Progenitor cell of endocrine pancreas (in vitro differentiated cells): ENCODE measurements at regions not wholly inside any gene's neighbourhood (a gene's known extent, or its start where the extent isn't known, plus 50 kb on each side); places are given as distances from the start of the nearest gene placed in this dataset.
"Not testable (repeated sequence)": the region's sequence is repeated elsewhere in the genome, so short reads cannot be mapped to it uniquely, and the experiment has no call there.

Experiments used
- DNase-seq: peaks from one replicate; pipeline ENCODE4 v3.0.0; 2021; ENCODE audit warnings: low spot score; ENCODE audit not compliant: unreplicated experiment
- H3K27ac Mint-ChIP-seq: 2 replicates; pipeline ENCODE4 v1.8.0; 2021; ENCODE audit warnings: mild to moderate bottlenecking, moderate library complexity, mixed read lengths
- H3K27me3 Mint-ChIP-seq: 2 replicates; pipeline ENCODE4 v1.8.0; 2021; ENCODE audit warnings: mixed read lengths
- H3K36me3 Mint-ChIP-seq: 2 replicates; pipeline ENCODE4 v1.8.0; 2022; ENCODE audit warnings: mixed read lengths; ENCODE audit not compliant: insufficient read depth
- H3K4me1 Mint-ChIP-seq: 2 replicates; pipeline ENCODE4 v1.8.0; 2021; ENCODE audit warnings: low read depth, mixed read lengths
- H3K4me3 Mint-ChIP-seq: 2 replicates; pipeline ENCODE4 v1.8.0; 2021; ENCODE audit warnings: low read depth, mild to moderate bottlenecking, moderate library complexity, mixed read lengths
- H3K9me3 Mint-ChIP-seq: 2 replicates; pipeline ENCODE4 v1.8.0; 2021; ENCODE audit warnings: low read depth, mixed read lengths
- TF ChIP-seq, protein P1 (sequence below): fragments of 200-600 bp; sonication (generic); IDR thresholded peaks from one replicate; pipeline ENCODE4 v1.5.0; 2021; ENCODE audit warnings: antibody characterized with exemption, mild to moderate bottlenecking; ENCODE audit not compliant: unreplicated experiment

DNA sequence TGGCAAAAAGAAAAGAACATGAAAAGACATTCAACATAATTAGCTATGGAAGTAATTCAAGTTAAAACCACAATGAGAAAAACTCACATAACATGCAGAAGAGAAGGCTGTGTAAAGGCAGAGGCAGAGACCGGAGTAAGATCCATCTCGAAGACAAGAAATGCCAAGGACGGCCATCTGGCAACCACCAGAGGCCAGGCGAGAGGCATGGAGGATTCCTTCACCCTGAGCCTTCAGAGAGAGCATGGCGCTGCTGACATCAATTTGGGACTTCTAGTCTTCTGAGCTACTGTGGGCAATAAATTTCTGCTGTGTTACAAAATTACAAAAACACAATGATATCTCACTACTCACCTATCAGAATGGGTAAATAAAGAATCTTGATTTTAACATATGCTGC is 381.0 kb downstream of the TSHZ3 start:
- DNase-seq, result no peak
- Mint-ChIP-seq H3K4me3 (no peak overlapping the region), H3K36me3 (no peaks in the 10 kb centered on the region), H3K9me3 (peaks cover 3% of the 10 kb centered on the region), H3K4me1 (no peaks in the 10 kb centered on the region), H3K27ac (no peak overlapping the region), H3K27me3 (peaks cover 6% of the 10 kb centered on the region)
- TF ChIP-seq, protein P1, sequence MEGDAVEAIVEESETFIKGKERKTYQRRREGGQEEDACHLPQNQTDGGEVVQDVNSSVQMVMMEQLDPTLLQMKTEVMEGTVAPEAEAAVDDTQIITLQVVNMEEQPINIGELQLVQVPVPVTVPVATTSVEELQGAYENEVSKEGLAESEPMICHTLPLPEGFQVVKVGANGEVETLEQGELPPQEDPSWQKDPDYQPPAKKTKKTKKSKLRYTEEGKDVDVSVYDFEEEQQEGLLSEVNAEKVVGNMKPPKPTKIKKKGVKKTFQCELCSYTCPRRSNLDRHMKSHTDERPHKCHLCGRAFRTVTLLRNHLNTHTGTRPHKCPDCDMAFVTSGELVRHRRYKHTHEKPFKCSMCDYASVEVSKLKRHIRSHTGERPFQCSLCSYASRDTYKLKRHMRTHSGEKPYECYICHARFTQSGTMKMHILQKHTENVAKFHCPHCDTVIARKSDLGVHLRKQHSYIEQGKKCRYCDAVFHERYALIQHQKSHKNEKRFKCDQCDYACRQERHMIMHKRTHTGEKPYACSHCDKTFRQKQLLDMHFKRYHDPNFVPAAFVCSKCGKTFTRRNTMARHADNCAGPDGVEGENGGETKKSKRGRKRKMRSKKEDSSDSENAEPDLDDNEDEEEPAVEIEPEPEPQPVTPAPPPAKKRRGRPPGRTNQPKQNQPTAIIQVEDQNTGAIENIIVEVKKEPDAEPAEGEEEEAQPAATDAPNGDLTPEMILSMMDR, result no peak

DNA sequence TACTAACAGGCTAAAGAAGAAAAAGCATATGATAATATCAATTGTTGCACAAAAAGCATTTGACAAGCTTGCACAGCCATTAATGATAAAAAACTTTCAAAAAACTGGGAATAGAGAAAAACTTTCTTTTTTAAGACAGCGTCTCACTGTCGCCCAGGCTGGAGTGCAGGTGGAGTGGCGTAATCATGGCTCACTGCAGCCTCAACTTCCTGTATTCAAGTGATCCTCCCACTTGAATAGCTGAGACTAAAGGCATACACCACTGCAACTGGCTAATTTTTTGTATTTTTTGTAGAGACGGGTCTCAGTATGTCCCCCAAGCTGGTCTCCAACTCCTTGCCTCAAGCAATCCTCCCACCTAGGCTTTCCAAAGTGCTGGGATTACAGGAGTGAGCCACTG is 382.8 kb downstream of the TSHZ3 start:
- Mint-ChIP-seq H3K4me3 (no peak overlapping the region), H3K27ac (no peak overlapping the region), H3K27me3 (peaks cover 11% of the 10 kb centered on the region), H3K36me3 (no peaks in the 10 kb centered on the region), H3K4me1 (no peaks in the 10 kb centered on the region), H3K9me3 (peaks cover 6% of the 10 kb centered on the region)
- no peak for DNase-seq
- TF ChIP-seq, protein P1, result no peak

DNA sequence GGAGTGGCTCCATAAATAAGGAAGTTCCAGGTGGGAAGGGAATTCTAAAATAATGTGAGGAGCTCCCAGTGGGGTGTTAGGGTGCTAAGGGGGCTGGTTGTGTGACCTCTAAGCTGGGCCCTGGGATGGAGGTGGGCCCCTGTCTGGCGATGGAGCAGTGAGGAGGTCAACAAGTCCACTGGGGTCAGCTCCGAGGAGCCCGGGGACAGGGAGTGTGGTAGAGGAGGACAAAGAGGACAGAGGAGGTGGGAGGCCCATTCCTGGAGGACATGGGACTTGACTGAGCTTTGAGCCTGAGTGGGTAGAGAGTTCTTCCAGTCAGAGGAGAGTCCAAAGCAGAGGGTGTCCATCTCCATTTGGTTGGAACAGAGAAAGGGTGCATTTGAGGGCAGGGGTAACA is 390.2 kb downstream of the TSHZ3 start:
- H3K36me3 Mint-ChIP-seq, result no peaks in the 10 kb centered on the region
- DNase-seq, result no peak
- no peaks in the 10 kb centered on the region for H3K4me1 Mint-ChIP-seq
- TF ChIP-seq, protein P1, result no peak
- no peak overlapping the region for H3K27ac Mint-ChIP-seq
- no peak overlapping the region for H3K4me3 Mint-ChIP-seq
- H3K9me3 Mint-ChIP-seq, result peaks cover 6% of the 10 kb centered on the region
- peaks cover 10% of the 10 kb centered on the region for H3K27me3 Mint-ChIP-seq

DNA sequence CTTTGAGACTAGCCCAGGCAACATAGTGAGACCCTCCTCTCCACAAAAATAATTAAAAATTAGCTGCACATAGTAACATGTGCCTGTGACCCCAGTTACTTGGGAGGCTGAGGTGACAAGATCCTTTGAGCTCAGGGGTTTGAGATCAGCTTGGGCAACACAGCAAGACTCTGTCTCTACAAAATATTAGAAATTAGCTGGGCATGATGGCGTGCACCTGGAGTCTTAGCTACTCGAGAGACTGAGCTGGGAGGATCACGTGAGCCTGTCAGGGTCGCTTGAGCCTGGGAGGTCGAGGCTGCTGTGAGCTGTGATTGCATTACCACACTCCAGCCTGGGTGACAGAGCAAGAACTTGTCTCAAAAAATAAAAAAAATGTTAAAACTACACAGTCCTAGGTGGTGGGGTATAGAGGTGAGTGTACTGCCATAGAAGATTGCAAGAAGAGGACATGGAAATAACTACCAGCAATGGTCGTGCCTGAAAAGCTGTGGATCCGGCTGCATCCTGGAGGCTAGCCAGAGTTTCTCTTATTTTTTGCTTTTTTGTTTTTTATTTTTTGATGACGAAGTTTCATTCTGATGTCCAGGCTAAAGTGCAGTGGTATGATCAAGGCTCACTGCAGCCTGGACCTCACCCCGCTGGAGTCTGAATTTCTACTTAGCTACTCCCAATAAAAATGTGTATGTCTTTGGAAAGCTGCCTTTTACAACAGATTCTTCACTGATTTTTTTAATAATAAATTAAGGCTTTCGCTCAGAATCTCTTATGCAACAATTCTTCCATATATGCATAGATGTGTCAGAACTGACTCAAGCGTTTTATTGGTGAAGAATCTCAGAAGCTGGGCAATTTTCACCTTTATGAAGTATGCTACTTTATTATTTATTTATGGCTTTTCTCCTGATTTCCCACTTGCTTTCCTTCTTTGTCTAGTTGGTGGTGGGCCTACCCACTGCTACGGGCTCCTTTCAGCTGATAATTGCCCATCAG is 393.8 kb downstream of the TSHZ3 start:
- Mint-ChIP-seq H3K4me1 (no peaks in the 10 kb centered on the region), H3K27ac (no peak overlapping the region), H3K36me3 (no peaks in the 10 kb centered on the region), H3K27me3 (peaks cover 10% of the 10 kb centered on the region), H3K9me3 (no peaks in the 10 kb centered on the region), H3K4me3 (no peak overlapping the region)
- no peak for DNase-seq
- TF ChIP-seq, protein P1, result no peak

DNA sequence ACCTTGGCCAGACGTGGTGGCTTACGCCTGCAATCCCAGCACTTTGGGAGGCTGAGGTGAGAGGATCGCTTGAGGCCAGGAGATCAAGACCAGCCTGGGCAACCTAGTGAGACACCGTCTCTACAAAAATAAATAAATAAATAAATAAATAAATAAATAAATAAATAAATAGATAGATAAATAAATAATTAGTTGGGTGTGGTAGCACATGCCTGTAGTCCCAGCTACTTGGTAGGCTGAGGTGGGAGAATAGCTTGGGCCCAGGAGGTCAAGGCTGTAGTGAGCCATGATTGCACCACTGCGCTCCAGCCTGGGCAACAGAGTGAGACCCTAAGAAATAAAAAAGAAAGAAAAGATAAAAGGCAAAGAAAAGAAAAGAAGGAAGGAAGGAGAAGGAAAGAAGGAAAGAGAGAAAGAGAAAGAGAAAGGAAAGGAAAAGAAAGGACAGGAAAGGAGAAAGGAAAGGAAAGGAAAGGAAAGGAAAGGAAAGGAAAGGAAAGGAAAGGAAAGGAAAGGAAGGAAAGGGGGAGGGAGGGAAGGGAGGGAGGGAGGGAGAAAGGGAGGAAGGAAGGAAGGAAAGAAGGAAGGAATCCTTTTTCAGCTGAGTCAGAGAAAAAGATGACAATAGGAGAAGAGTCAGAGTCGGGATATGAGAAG is 404.8 kb downstream of the TSHZ3 start:
- H3K4me3 Mint-ChIP-seq, H3K9me3 Mint-ChIP-seq, H3K36me3 Mint-ChIP-seq, H3K4me1 Mint-ChIP-seq, DNase-seq, H3K27ac Mint-ChIP-seq: not testable (repeated sequence)
- H3K27me3 Mint-ChIP-seq, result peaks cover 34% of the 10 kb centered on the region
